HCT116 (cell line): ENCODE measurements at regions not wholly inside any gene's neighbourhood (a gene's known extent, or its start where the extent isn't known, plus 50 kb on each side); places are given as distances from the start of the nearest gene placed in this dataset.

Experiments
- ATAC-seq: fragments of 200-7000 bp; cut with Tn5 transposase; 2 replicates; pipeline ENCODE4 v1.9.1; 2020; ENCODE audit warnings: mild to moderate bottlenecking, moderate library complexity
- BruUV-seq: library from RNA; stranded (reverse); fragments of 400-500 nt; replicated peaks from 2 replicates; lab custom pipeline; 2021; lab: Mats Ljungman, UMichigan
- CTCF ChIA-PET: fragments of 300-600 bp; sonication (Branson Sonifier 250); formaldehyde crosslinking; loops from one replicate; lab custom pipeline; 2021; ENCODE audit warnings: antibody characterized with exemption; lab: Charles Lee
- POLR2A ChIA-PET: fragments of 300-600, 350-600 bp; sonication (Branson Sonifier 250); formaldehyde crosslinking; loops from one replicate; lab custom pipeline; 2021; ENCODE audit warnings: antibody characterized with exemption; lab: Charles Lee
- RAD21 ChIA-PET, 2 experiments: fragments of 300-600 bp; sonication (Branson Sonifier 250); formaldehyde crosslinking; loops; one replicate each; lab custom pipeline; 2023; ENCODE audit warnings: low total read pairs in 2 of 2; ENCODE audit not compliant: uncharacterized antibody in 2 of 2, unreplicated experiment in 2 of 2, low non-redundant PET in 1 of 2; lab: Charles Lee
- DNase-seq: peaks from one replicate; pipeline ENCODE4 v3.0.0-alpha.2; 2010; ENCODE audit warnings: low read depth, low spot score
- H2AFZ ChIP-seq: fragments of 200-600 bp; shearing (Covaris generic), sonication (generic); 2 replicates; pipeline ENCODE4 v1.6.1; 2017; ENCODE audit warnings: low read depth, mixed run types, mixed read lengths, antibody characterized with exemption, low read length; ENCODE audit not compliant: poor library complexity, severe bottlenecking
- H3K27ac ChIP-seq: 2 replicates; pipeline ENCODE4 v1.5.1; 2012; ENCODE audit warnings: low read depth, low read length
- H3K27me3 ChIP-seq: fragments of 200-600 bp; sonication (generic); 2 replicates; pipeline ENCODE4 v1.6.1; 2016; ENCODE audit warnings: mixed run types, low read length, mixed read lengths; ENCODE audit not compliant: insufficient read depth
- H3K36me3 ChIP-seq, 2 experiments: fragments of 200-500 bp in 1 of 2; fragments of 200-600 bp in 1 of 2; sonication (Bioruptor generic) in 1 of 2; sonication (generic) in 1 of 2; 2 replicates each; pipeline versions ENCODE4 v1.5.1 to v1.6.1; 2014 to 2016; ENCODE audit warnings: low read length in 2 of 2, inconsistent platforms in 1 of 2, mixed read lengths in 1 of 2, mixed run types in 1 of 2; ENCODE audit not compliant: insufficient read depth in 2 of 2, control insufficient read depth in 1 of 2
- H3K4me1 ChIP-seq, 2 experiments: fragments of 200-600 bp in 1 of 2; sonication (generic) in 1 of 2; 2 replicates each; pipeline versions ENCODE4 v1.5.1 to v1.6.1; 2012 to 2017; ENCODE audit warnings: low read length in 2 of 2, inconsistent platforms in 1 of 2, mild to moderate bottlenecking in 1 of 2, mixed read lengths in 1 of 2, mixed run types in 1 of 2, moderate library complexity in 1 of 2; ENCODE audit not compliant: insufficient read depth in 2 of 2, control insufficient read depth in 1 of 2
- H3K4me2 ChIP-seq: fragments of 200-600 bp; sonication (generic); 2 replicates; pipeline ENCODE4 v1.6.1; 2017; ENCODE audit warnings: mixed run types, low read length, mixed read lengths
- H3K4me3 ChIP-seq, 2 experiments: fragments of 200-600 bp in 1 of 2; sonication (generic) in 1 of 2; replicated peaks in 1 of 2; 2 replicates each; pipeline ENCODE4 v1.5.1; 2011 to 2016; ENCODE audit warnings: low read length in 2 of 2, control low read depth in 1 of 2, low read depth in 1 of 2, mild to moderate bottlenecking in 1 of 2, mixed read lengths in 1 of 2, mixed run types in 1 of 2
- H3K79me2 ChIP-seq: fragments of 200-600 bp; sonication (generic); 2 replicates; pipeline ENCODE4 v1.6.1; 2017; ENCODE audit warnings: mild to moderate bottlenecking, mixed run types, low read length, moderate library complexity, mixed read lengths; ENCODE audit not compliant: insufficient read depth
- H3K9ac ChIP-seq: fragments of 200-600 bp; sonication (generic); 2 replicates; pipeline ENCODE4 v1.6.1; 2016; ENCODE audit warnings: low read length, mixed read lengths
- H3K9me2 ChIP-seq: fragments of 200-600 bp; sonication (generic), shearing (Covaris generic); 2 replicates; pipeline ENCODE4 v1.6.1; 2017; ENCODE audit warnings: mixed run types, mild to moderate bottlenecking, moderate library complexity; ENCODE audit not compliant: insufficient read depth
- H3K9me3 ChIP-seq, 2 experiments: fragments of 200-500 bp in 1 of 2; fragments of 200-600 bp in 1 of 2; sonication (Bioruptor generic) in 1 of 2; sonication (generic) in 1 of 2; 2 replicates each; pipeline ENCODE4 v1.6.1; 2014 to 2017; ENCODE audit warnings: low read length in 2 of 2, mixed read lengths in 2 of 2, inconsistent platforms in 1 of 2, low read depth in 1 of 2, mild to moderate bottlenecking in 1 of 2, mixed run types in 1 of 2, moderate library complexity in 1 of 2; ENCODE audit not compliant: control insufficient read depth in 1 of 2, insufficient read depth in 1 of 2
- H4K20me1 ChIP-seq: fragments of 200-600 bp; sonication (generic), shearing (Covaris generic); 2 replicates; pipeline ENCODE4 v1.6.1; 2017; ENCODE audit warnings: mixed run types, mild to moderate bottlenecking, moderate library complexity; ENCODE audit not compliant: insufficient read depth
- ATF3 ChIP-seq: IDR thresholded peaks from 2 replicates; pipeline ENCODE4 v1.6.1; 2012
- CBX3 ChIP-seq: IDR thresholded peaks from 2 replicates; pipeline ENCODE4 v1.6.1; 2012; ENCODE audit warnings: low read depth
- CEBPB ChIP-seq: IDR thresholded peaks from 2 replicates; pipeline ENCODE4 v1.6.1; 2012; ENCODE audit warnings: low read depth
- CTCF ChIP-seq, 3 experiments: fragments of 200-600 bp in 1 of 3; sonication (generic) in 1 of 3; IDR thresholded peaks in 2 of 3; conservative IDR thresholded peaks in 1 of 3; 2 replicates each; pipeline ENCODE4 v1.5.1; 2012 to 2017; ENCODE audit warnings: low read depth in 2 of 3, low read length in 2 of 3, antibody characterized with exemption in 1 of 3, borderline replicate concordance in 1 of 3, control low read depth in 1 of 3, mild to moderate bottlenecking in 1 of 3, mixed read lengths in 1 of 3, mixed run types in 1 of 3, moderate library complexity in 1 of 3; ENCODE audit not compliant: insufficient read depth in 1 of 3
- ELF1 ChIP-seq: IDR thresholded peaks from 2 replicates; pipeline ENCODE4 v1.6.1; 2012; ENCODE audit warnings: low read depth, borderline replicate concordance
- EZH2 ChIP-seq: fragments of 200-600 bp; sonication (generic); IDR thresholded peaks from 2 replicates; pipeline ENCODE4 v1.6.1; 2017; ENCODE audit warnings: antibody characterized with exemption, mixed run types
- EZH2phosphoT487 ChIP-seq: fragments of 200-600 bp; IDR thresholded peaks from 2 replicates; pipeline ENCODE4 v1.6.1; 2018; ENCODE audit warnings: antibody characterized with exemption, borderline replicate concordance
- JUND ChIP-seq: IDR thresholded peaks from 2 replicates; pipeline ENCODE4 v1.6.1; 2012
- POLR2AphosphoS5 ChIP-seq: IDR thresholded peaks from 2 replicates; pipeline ENCODE4 v1.6.1; 2011; ENCODE audit warnings: mild to moderate bottlenecking, low read depth, low read length, moderate library complexity
- RAD21 ChIP-seq: IDR thresholded peaks from 2 replicates; pipeline ENCODE4 v1.6.1; 2012; ENCODE audit warnings: low read depth, mild to moderate bottlenecking
- REST ChIP-seq: IDR thresholded peaks from 2 replicates; pipeline ENCODE4 v1.6.1; 2012; ENCODE audit warnings: low read depth
- SIN3A ChIP-seq: IDR thresholded peaks from 2 replicates; pipeline ENCODE4 v1.6.1; 2012; ENCODE audit warnings: low read depth
- SP1 ChIP-seq: IDR thresholded peaks from 2 replicates; pipeline ENCODE4 v1.6.1; 2012; ENCODE audit warnings: low read depth
- TCF7L2 ChIP-seq: IDR thresholded peaks from 2 replicates; pipeline ENCODE4 v1.7.0; 2011; ENCODE audit warnings: borderline replicate concordance, inconsistent platforms; ENCODE audit not compliant: insufficient read depth, insufficient read length; ENCODE audit errors: extremely low read depth
- ZBTB33 ChIP-seq: IDR thresholded peaks from 2 replicates; pipeline ENCODE4 v1.6.1; 2011; ENCODE audit warnings: mild to moderate bottlenecking, low read length, moderate library complexity; ENCODE audit not compliant: insufficient replicate concordance; ENCODE audit errors: extremely low read depth
- ZFX ChIP-seq: fragments of 450-650 bp; IDR thresholded peaks from 2 replicates; pipeline ENCODE4 v1.6.1; 2017
- ZNF274 ChIP-seq: fragments of 200-500 bp; sonication (Bioruptor generic); IDR thresholded peaks from 2 replicates; pipeline ENCODE4 v1.6.1; 2014; ENCODE audit warnings: mild to moderate bottlenecking, low read depth, low read length, inconsistent platforms
- intact Hi-C: fragments of 100-400 bp; cut with micrococcal nuclease; formaldehyde crosslinking; loops from 2 replicates; pipeline ENCODE4 v1.10.0; 2022

GRCh38 chr15:95409626-95410310, 920.7 kb upstream of the NR2F2 start:
- H3K36me3 ChIP-seq: no peaks in the 10 kb centered on the region
- DNase-seq (no peak), ATAC-seq (no peak)
- no peak overlapping the region for H3K4me3 ChIP-seq
- no peak for TF ChIP-seq ZBTB33
- no peak for TF ChIP-seq ZNF274
- TF ChIP-seq POLR2AphosphoS5: no peak
- TF ChIP-seq SP1: no peak
- no peak for TF ChIP-seq CTCF (IDR thresholded peaks at IDR 0.05 in 2 of 3, conservative IDR thresholded peaks at IDR 0.05 in 1 of 3; ENCODE audit: borderline replicate concordance in 1 of 3, insufficient read depth in 1 of 3, low read depth in 2 of 3, low read length in 2 of 3)
- TF ChIP-seq TCF7L2: no peak
- TF ChIP-seq REST: no peak
- TF ChIP-seq ATF3: no peak
- TF ChIP-seq EZH2phosphoT487: no peak
- no peak for TF ChIP-seq CEBPB
- TF ChIP-seq EZH2: no peak
- TF ChIP-seq SIN3A: no peak
- no peak for TF ChIP-seq ZFX
- TF ChIP-seq RAD21: no peak
- no peak for TF ChIP-seq JUND
- TF ChIP-seq ELF1: no peak
- TF ChIP-seq CBX3: no peak
- RAD21 ChIA-PET: no interaction called here
- H2AFZ ChIP-seq: no peak overlapping the region
- no peaks in the 10 kb centered on the region for H3K9me2 ChIP-seq
- no peak overlapping the region for H3K9ac ChIP-seq
- CTCF ChIA-PET: no interaction called here
- POLR2A ChIA-PET: no interaction called here
- H3K79me2 ChIP-seq: no peaks in the 10 kb centered on the region
- BruUV-seq: no TSS peak
- no peak overlapping the region for H3K27ac ChIP-seq
- no peaks in the 10 kb centered on the region for H3K9me3 ChIP-seq
- intact Hi-C loops: no loop called here
- no peaks in the 10 kb centered on the region for H3K4me1 ChIP-seq
- no peaks in the 10 kb centered on the region for H3K27me3 ChIP-seq
- no peaks in the 10 kb centered on the region for H4K20me1 ChIP-seq
- H3K4me2 ChIP-seq: no peak overlapping the region
